Activated CD8-positive, alpha-beta T cell treated with anti-CD3 and anti-CD28 coated beads, Interleukin-2, amount 10 ng/mL, durations not matched to agents 7 days and 5 days (primary cell): ENCODE measurements at regions not wholly inside any gene's neighbourhood (a gene's known extent, or its start where the extent isn't known, plus 50 kb on each side); places are given as distances from the start of the nearest gene placed in this dataset.
A peak's percentile ranks its signal among the peaks of the same experiment; 100 is the strongest.

Experiments used
- ATAC-seq: fragments of 150-1000 bp; cut with Tn5 transposase; one replicate; pipeline ENCODE4 v1.10.0; 2021; ENCODE audit warnings: moderate library complexity
- CTCF ChIA-PET: fragments of 350-600 bp; sonication (Branson Sonifier 250); formaldehyde crosslinking; loops from one replicate; lab custom pipeline; 2021; ENCODE audit warnings: antibody characterized with exemption; lab: Charles Lee
- POLR2A ChIA-PET: fragments of 350-600 bp; sonication (Branson Sonifier 250); formaldehyde crosslinking; loops from one replicate; lab custom pipeline; 2021; ENCODE audit warnings: antibody characterized with exemption; lab: Charles Lee
- DNase-seq: peaks from one replicate; pipeline ENCODE4 v3.0.0-alpha.2; 2020
- H3K27ac Mint-ChIP-seq: one replicate; pipeline ENCODE4 v1.8.0; 2021; ENCODE audit warnings: mild to moderate bottlenecking, mixed read lengths
- H3K27me3 Mint-ChIP-seq: one replicate; pipeline ENCODE4 v1.8.0; 2021; ENCODE audit warnings: low read depth, mixed read lengths
- H3K36me3 Mint-ChIP-seq: one replicate; pipeline ENCODE4 v1.8.0; 2021; ENCODE audit warnings: low read depth, mixed read lengths
- H3K4me1 Mint-ChIP-seq: one replicate; pipeline ENCODE4 v1.8.0; 2021; ENCODE audit warnings: low read depth, mixed read lengths
- H3K4me3 Mint-ChIP-seq: one replicate; pipeline ENCODE4 v1.8.0; 2021; ENCODE audit warnings: mild to moderate bottlenecking, mixed read lengths
- H3K9me3 Mint-ChIP-seq: one replicate; pipeline ENCODE4 v1.8.0; 2022; ENCODE audit warnings: mixed read lengths; ENCODE audit not compliant: insufficient read depth

- H3K4me1 Mint-ChIP-seq = peaks cover 44% of the 10 kb centered on the region
These were observed 77.2 kb upstream of the CD44 start for GRCh38 chr11:35061516-35062440.

GRCh38 chr11:35063488-35063931, 75.5 kb upstream of the CD44 start:
- POLR2A ChIA-PET = interaction anchor here (1.3 to 1.4 kb wide), 2 partner anchors 76 to 102 kb away, joined by 4 read pairs; partner anchors contain the start of gene CD44
- Mint-ChIP-seq H3K4me1 (peaks cover 45% of the 10 kb centered on the region), H3K27me3 (no peaks in the 10 kb centered on the region), H3K9me3 (peaks cover 12% of the 10 kb centered on the region), H3K27ac (no peak overlapping the region), H3K36me3 (peaks cover 25% of the 10 kb centered on the region), H3K4me3 (no peak overlapping the region)
- DNase-seq = no peak
- ATAC-seq = no peak
- CTCF ChIA-PET = interaction anchor here (0.8 to 1.7 kb wide), 3 partner anchors 9 to 18 kb away, joined by 3 to 6 read pairs (median 4); no protein-coding TSS in a partner anchor

More at GRCh38 chr11:35061516-35062440, 77.2 kb upstream of the CD44 start:
- no peak overlapping the region for H3K27ac Mint-ChIP-seq
- ATAC-seq = no peak
- H3K9me3 Mint-ChIP-seq = peaks cover 7% of the 10 kb centered on the region
- POLR2A ChIA-PET = interaction anchor here (1.3 kb wide), 1 partner anchor 103 kb away, joined by 4 read pairs; no protein-coding TSS in a partner anchor
- no peak for DNase-seq
- peaks cover 27% of the 10 kb centered on the region for H3K36me3 Mint-ChIP-seq
- no peaks in the 10 kb centered on the region for H3K27me3 Mint-ChIP-seq
- no peak overlapping the region for H3K4me3 Mint-ChIP-seq
- CTCF ChIA-PET = interaction anchor here (1.2 kb wide), 1 partner anchor 16 kb away, joined by 4 read pairs; no protein-coding TSS in a partner anchor

DNA sequence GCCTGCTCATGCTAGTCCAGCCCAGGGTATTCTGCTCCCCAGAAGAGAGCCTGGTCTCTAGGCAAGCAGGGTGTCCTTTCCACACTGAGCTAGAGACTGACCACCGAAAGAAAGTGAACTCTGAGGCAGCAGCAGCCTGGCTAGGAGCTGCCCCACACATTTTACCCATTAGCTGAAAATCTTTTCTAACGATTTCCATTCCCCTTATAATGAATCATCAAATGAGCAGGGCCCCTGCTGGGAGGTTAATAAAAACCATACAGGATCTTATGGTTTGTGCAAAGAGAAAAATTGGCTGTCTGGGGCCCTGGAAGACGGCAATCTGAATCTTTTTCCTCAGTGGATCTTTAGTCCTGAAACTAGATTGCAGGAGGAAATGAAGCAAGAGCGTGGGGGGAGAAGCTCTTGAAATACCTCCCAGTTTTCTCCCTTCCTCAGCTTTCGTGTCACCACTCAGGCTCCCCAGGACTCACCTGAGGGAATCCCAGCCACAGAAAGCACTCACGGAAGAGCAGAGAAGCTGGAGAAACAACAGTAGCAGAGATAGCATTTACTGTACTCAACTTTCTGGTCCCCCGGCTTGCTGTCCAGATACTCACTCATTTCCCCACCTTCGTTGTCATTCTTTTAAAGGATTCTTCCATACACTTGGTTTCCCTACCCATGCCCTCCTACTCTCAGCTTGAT, 74.7 kb upstream of the CD44 start:
- Mint-ChIP-seq H3K27me3 (no peaks in the 10 kb centered on the region), H3K4me3 (no peak overlapping the region), H3K9me3 (peaks cover 14% of the 10 kb centered on the region), H3K36me3 (peaks cover 19% of the 10 kb centered on the region), H3K27ac (no peak overlapping the region), H3K4me1 (peaks cover 44% of the 10 kb centered on the region)
- ChIA-PET POLR2A (interaction anchor here (1.4 kb wide), 1 partner anchor 75 kb away, joined by 4 read pairs; the partner anchor contains the start of gene CD44), CTCF (interaction anchor here (0.8 to 1.7 kb wide), 6 partner anchors 8 to 327 kb away, joined by 3 to 6 read pairs (median 4); no protein-coding TSS in a partner anchor)
- DNase-seq (no peak), ATAC-seq (no peak)

DNA sequence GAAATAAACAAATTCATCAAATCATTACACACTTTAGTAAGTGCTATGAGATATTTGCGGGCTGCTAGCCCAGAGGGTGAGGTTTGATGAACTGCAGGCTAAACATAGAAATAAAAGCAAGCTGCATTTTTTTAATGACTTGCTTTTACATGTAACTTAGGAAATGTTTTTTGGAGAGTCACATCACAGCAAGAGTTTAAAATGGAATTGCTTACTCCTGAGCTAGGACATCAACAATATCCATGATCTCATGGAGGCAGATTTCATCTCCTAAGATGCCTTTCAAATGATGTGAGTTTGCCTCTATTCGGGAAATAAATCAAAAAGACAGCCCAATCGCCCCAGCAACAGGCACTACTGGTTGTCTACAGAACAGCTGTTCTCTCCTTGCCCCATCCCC, 73.4 kb upstream of the CD44 start:
- Mint-ChIP-seq H3K27me3 (no peaks in the 10 kb centered on the region), H3K36me3 (peaks cover 26% of the 10 kb centered on the region), H3K4me3 (no peak overlapping the region), H3K27ac (no peak overlapping the region), H3K4me1 (peaks cover 34% of the 10 kb centered on the region), H3K9me3 (peaks cover 25% of the 10 kb centered on the region)
- ChIA-PET CTCF (interaction anchor here (1.0 to 1.7 kb wide), 3 partner anchors 9 to 326 kb away, joined by 4 to 6 read pairs (median 5); no protein-coding TSS in a partner anchor), POLR2A (interaction anchor here (1.1 kb wide), 1 partner anchor 101 kb away, joined by 3 read pairs; no protein-coding TSS in a partner anchor)
- no peak for ATAC-seq
- no peak for DNase-seq

DNA sequence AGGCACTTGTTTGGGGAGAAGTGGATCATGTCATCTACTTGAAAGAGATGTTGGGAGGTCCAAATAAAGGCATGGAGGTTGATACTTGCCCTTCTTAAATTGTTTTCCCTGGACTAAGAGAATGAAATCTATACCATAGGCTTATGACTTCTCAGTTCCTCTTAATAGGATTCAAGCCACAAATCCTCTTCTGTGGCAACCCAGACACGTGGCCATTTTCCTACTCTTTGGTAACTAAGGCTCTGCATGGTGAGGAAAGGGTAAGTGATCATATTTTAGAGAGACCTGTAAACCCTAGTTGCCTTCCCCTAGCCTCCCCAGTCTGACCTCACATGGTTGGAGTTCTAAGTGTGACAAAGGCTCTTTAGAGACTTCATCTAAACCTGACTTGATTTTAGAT, 72.9 kb upstream of the CD44 start:
- H3K4me1 Mint-ChIP-seq = peaks cover 34% of the 10 kb centered on the region
- H3K9me3 Mint-ChIP-seq = peaks cover 28% of the 10 kb centered on the region
- CTCF ChIA-PET = interaction anchor here (1.0 to 1.9 kb wide), 3 partner anchors 9 to 24 kb away, joined by 4 to 6 read pairs (median 4); no protein-coding TSS in a partner anchor
- no peak for DNase-seq
- H3K27me3 Mint-ChIP-seq = no peaks in the 10 kb centered on the region
- no peak for ATAC-seq
- H3K4me3 Mint-ChIP-seq = no peak overlapping the region
- POLR2A ChIA-PET = interaction anchor here (0.5 to 2.3 kb wide), 5 partner anchors 10 to 101 kb away, joined by 3 to 9 read pairs (median 3); no protein-coding TSS in a partner anchor
- peaks cover 30% of the 10 kb centered on the region for H3K36me3 Mint-ChIP-seq
- H3K27ac Mint-ChIP-seq = peak overlapping the region; percentile 70

- POLR2A ChIA-PET = interaction anchor here (1.1 to 2.3 kb wide), 5 partner anchors 9 to 100 kb away, joined by 3 to 9 read pairs (median 3); partner anchors contain the start of gene CD44
- peak overlapping the region; percentile 3 for H3K4me3 Mint-ChIP-seq
- CTCF ChIA-PET = interaction anchor here (0.6 to 1.9 kb wide), 7 partner anchors 10 to 37 kb away, joined by 3 to 6 read pairs (median 3); no protein-coding TSS in a partner anchor
- ATAC-seq (peak; percentile 89), DNase-seq (peak; percentile 64)
- H3K9me3 Mint-ChIP-seq = peaks cover 28% of the 10 kb centered on the region
- peak overlapping the region; percentile 70 for H3K27ac Mint-ChIP-seq
- H3K27me3 Mint-ChIP-seq = no peaks in the 10 kb centered on the region
- H3K36me3 Mint-ChIP-seq = peaks cover 31% of the 10 kb centered on the region
- H3K4me1 Mint-ChIP-seq = peaks cover 34% of the 10 kb centered on the region
These were observed 72.1 kb upstream of the CD44 start for GRCh38 chr11:35066783-35067423.

DNA sequence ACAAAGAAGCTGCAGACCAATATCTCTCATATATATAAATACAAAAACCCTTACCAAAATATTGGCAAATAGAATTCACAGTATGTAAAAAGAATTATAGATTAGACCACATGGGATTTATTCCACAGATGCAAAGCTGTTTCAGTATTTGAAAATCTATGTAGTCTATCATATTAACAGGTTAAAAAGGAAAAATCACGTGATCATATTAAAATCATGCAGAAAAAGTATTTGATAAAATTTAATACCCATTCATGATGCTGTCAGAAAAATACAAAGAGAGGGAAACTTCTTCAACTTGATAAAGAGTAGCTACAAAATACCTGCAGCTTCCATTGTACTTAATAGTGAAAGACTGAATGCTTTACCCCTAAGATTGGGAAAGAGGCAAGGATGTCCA, 67.2 kb upstream of the CD44 start:
- ATAC-seq = no peak
- no peak for DNase-seq
- H3K36me3 Mint-ChIP-seq = peaks cover 36% of the 10 kb centered on the region
- no peak overlapping the region for H3K4me3 Mint-ChIP-seq
- H3K9me3 Mint-ChIP-seq = peaks cover 28% of the 10 kb centered on the region
- H3K27me3 Mint-ChIP-seq = no peaks in the 10 kb centered on the region
- ChIA-PET CTCF (interaction anchor here (1.2 to 1.4 kb wide), 2 partner anchors 24 to 28 kb away, joined by 3 to 4 read pairs; no protein-coding TSS in a partner anchor), POLR2A (interaction anchor here (0.8 kb wide), 1 partner anchor 25 kb away, joined by 3 read pairs; no protein-coding TSS in a partner anchor)
- peaks cover 49% of the 10 kb centered on the region for H3K4me1 Mint-ChIP-seq
- H3K27ac Mint-ChIP-seq = no peak overlapping the region

DNA sequence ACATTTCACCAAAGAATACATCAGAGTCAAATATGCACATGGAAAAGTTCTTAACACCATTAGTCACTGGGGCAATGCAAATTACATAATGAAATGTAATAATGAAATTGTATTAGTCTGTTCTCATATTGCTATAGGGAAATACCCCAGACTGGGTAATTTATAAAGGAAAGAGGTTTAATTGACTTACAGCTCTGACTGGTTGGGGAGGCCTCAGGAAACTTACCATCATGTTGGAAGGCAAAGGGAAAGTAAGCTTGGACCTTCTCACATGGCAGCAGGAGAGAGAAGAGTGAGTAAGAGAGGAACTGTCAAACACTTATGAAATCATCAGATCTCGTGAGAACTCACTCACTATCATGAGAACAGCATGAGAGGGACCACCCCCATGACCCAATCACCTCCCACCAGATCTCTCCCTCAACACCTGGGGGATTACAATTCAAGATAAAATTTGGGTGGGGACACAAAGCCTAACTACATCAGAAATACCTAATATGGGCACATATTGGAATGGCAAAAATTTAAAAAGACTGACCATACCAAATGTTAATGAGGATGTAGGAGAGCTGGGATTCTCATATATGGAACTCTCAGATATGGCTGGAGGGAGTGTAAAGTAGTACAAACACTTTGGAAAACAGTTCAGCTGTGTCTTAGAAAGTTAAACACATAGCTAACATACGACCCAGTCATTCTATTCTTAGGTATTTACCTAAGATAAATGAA, 65.1 kb upstream of the CD44 start:
- ChIA-PET CTCF (interaction anchor here (1.2 kb wide), 1 partner anchor 27 kb away, joined by 3 read pairs; no protein-coding TSS in a partner anchor), POLR2A (no interaction called here)
- no peak overlapping the region for H3K4me3 Mint-ChIP-seq
- no peaks in the 10 kb centered on the region for H3K27me3 Mint-ChIP-seq
- H3K27ac Mint-ChIP-seq = no peak overlapping the region
- H3K4me1 Mint-ChIP-seq = peaks cover 51% of the 10 kb centered on the region
- DNase-seq (no peak), ATAC-seq (no peak)
- peaks cover 34% of the 10 kb centered on the region for H3K36me3 Mint-ChIP-seq
- H3K9me3 Mint-ChIP-seq = peaks cover 20% of the 10 kb centered on the region

GRCh38 chr11:35076201-35077100, 62.5 kb upstream of the CD44 start:
- ChIA-PET CTCF (interaction anchor here (0.6 to 1.1 kb wide), 3 partner anchors 9 to 32 kb away, joined by 3 read pairs; no protein-coding TSS in a partner anchor), POLR2A (interaction anchor here (0.7 to 1.8 kb wide), 5 partner anchors 9 to 63 kb away, joined by 3 to 9 read pairs (median 4); no protein-coding TSS in a partner anchor)

More at GRCh38 chr11:35076201-35077100, 62.5 kb upstream of the CD44 start:
- peak overlapping the region; percentile 96 for H3K27ac Mint-ChIP-seq
- H3K4me1 Mint-ChIP-seq = peaks cover 74% of the 10 kb centered on the region
- no peaks in the 10 kb centered on the region for H3K9me3 Mint-ChIP-seq
- DNase-seq = no peak
- ATAC-seq = no peak
- peaks cover 34% of the 10 kb centered on the region for H3K36me3 Mint-ChIP-seq
- H3K4me3 Mint-ChIP-seq = peak overlapping the region; percentile 10
- H3K27me3 Mint-ChIP-seq = peaks cover 2% of the 10 kb centered on the region
